Naive thymus-derived CD4-positive, alpha-beta T cell (primary cell): ENCODE measurements at regions not wholly inside any gene's neighbourhood (a gene's known extent, or its start where the extent isn't known, plus 50 kb on each side); places are given as distances from the start of the nearest gene placed in this dataset.

Source experiments
- ATAC-seq: fragments of 150-1000 bp; cut with Tn5 transposase; 2 replicates; pipeline ENCODE4 v1.10.0; 2021; ENCODE audit warnings: mild to moderate bottlenecking, moderate library complexity
- CTCF ChIA-PET: fragments of 350-600 bp; sonication (Branson Sonifier 250); formaldehyde crosslinking; loops from one replicate; lab custom pipeline; 2021; ENCODE audit warnings: antibody characterized with exemption; lab: Charles Lee
- POLR2A ChIA-PET: fragments of 350-600 bp; sonication (Branson Sonifier 250); formaldehyde crosslinking; loops from one replicate; lab custom pipeline; 2021; ENCODE audit warnings: antibody characterized with exemption, inconsistent platforms; lab: Charles Lee
- DNase-seq, 9 donors: peaks; one replicate each; pipeline versions ENCODE4 v3.0.0 to v3.0.0-alpha.2; 2020 to 2022; ENCODE audit warnings: mixed read lengths in 1 of 9
- H3K27ac ChIP-seq: one replicate; pipeline ENCODE4 v1.7.0; 2013; ENCODE audit warnings: mild to moderate bottlenecking, low read depth, low read length, moderate library complexity
- H3K27me3 ChIP-seq, 2 donors: one replicate each; pipeline ENCODE4 v1.7.0; 2013; ENCODE audit warnings: low read length in 2 of 2, mild to moderate bottlenecking in 2 of 2, moderate library complexity in 2 of 2; ENCODE audit not compliant: control insufficient read depth in 2 of 2, insufficient read depth in 2 of 2
- H3K36me3 ChIP-seq, 3 experiments: 1 replicate in 2 of 3; 2 replicates in 1 of 3; pipeline ENCODE4 v1.7.0; 2013; ENCODE audit warnings: low read length in 3 of 3, mild to moderate bottlenecking in 3 of 3, moderate library complexity in 1 of 3; ENCODE audit not compliant: insufficient read depth in 3 of 3, control insufficient read depth in 2 of 3
- H3K4me1 ChIP-seq, 2 donors: one replicate each; pipeline ENCODE4 v1.7.0; 2013; ENCODE audit warnings: low read length in 2 of 2, mild to moderate bottlenecking in 2 of 2, moderate library complexity in 1 of 2; ENCODE audit not compliant: control insufficient read depth in 2 of 2, insufficient read depth in 2 of 2
- H3K4me3 ChIP-seq: 2 replicates; pipeline ENCODE4 v1.7.0; 2013; ENCODE audit warnings: mild to moderate bottlenecking, low read length
- H3K9me3 ChIP-seq, 3 experiments: 1 replicate in 2 of 3; 2 replicates in 1 of 3; pipeline ENCODE4 v1.7.0; 2013; ENCODE audit warnings: low read length in 3 of 3; ENCODE audit not compliant: control insufficient read depth in 2 of 3
- H3K27ac Mint-ChIP-seq, 9 donors: one replicate each; pipeline ENCODE4 v1.8.0; 2020 to 2022; ENCODE audit warnings: mixed read lengths in 9 of 9, mild to moderate bottlenecking in 8 of 9, moderate library complexity in 5 of 9, inconsistent platforms in 2 of 9
- H3K27me3 Mint-ChIP-seq, 5 donors: one replicate each; pipeline ENCODE4 v1.8.0; 2021 to 2022; ENCODE audit warnings: mixed read lengths in 5 of 5, mild to moderate bottlenecking in 1 of 5
- H3K36me3 Mint-ChIP-seq, 5 donors: one replicate each; pipeline ENCODE4 v1.8.0; 2020 to 2022; ENCODE audit warnings: mixed read lengths in 5 of 5, mild to moderate bottlenecking in 3 of 5, inconsistent platforms in 1 of 5
- H3K4me1 Mint-ChIP-seq, 7 donors: one replicate each; pipeline ENCODE4 v1.8.0; 2020 to 2022; ENCODE audit warnings: mixed read lengths in 7 of 7, mild to moderate bottlenecking in 3 of 7, inconsistent platforms in 1 of 7
- H3K4me3 Mint-ChIP-seq, 10 donors: one replicate each; pipeline ENCODE4 v1.8.0; 2020 to 2022; ENCODE audit warnings: mild to moderate bottlenecking in 10 of 10, mixed read lengths in 10 of 10, moderate library complexity in 6 of 10, inconsistent platforms in 2 of 10
- H3K9me3 Mint-ChIP-seq, 11 donors: one replicate each; pipeline ENCODE4 v1.8.0; 2020 to 2022; ENCODE audit warnings: mixed read lengths in 11 of 11, mild to moderate bottlenecking in 4 of 11, inconsistent platforms in 1 of 11, moderate library complexity in 1 of 11
- intact Hi-C, 2 donors: fragments of 100-400 bp; cut with micrococcal nuclease; formaldehyde crosslinking; loops; one replicate each; pipeline ENCODE4 v1.15.1; 2023

GRCh38 chr4:177127658-177128057 lies 182.0 kb upstream of the NEIL3 start:
- Histone ChIP-seq H3K4me3 (no peak overlapping the region), H3K27me3 (no peaks in the 10 kb centered on the region), H3K9me3 (no peaks in the 10 kb centered on the region), H3K4me1 (no peaks in the 10 kb centered on the region), H3K27ac (no peak overlapping the region), H3K36me3 (no peaks in the 10 kb centered on the region)
- intact Hi-C loops: no loop called here
- Mint-ChIP-seq H3K36me3 (peaks cover 0 to 9% (median 0%) of the 10 kb centered on the region in 5 donors), H3K4me3 (no peak overlapping the region), H3K27me3 (peaks cover 0 to 4% (median 0%) of the 10 kb centered on the region in 5 donors), H3K9me3 (peaks cover 8 to 26% (median 16%) of the 10 kb centered on the region in 11 donors), H3K27ac (no peak overlapping the region), H3K4me1 (no peaks in the 10 kb centered on the region)
- ChIA-PET CTCF (no interaction called here), POLR2A (no interaction called here)
- ATAC-seq: no peak
- no peak for DNase-seq

GRCh38 chr4:177128306-177128705 lies 181.4 kb upstream of the NEIL3 start:
- ChIA-PET POLR2A (no interaction called here), CTCF (no interaction called here)
- intact Hi-C loops: no loop called here
- H3K27me3 ChIP-seq: no peaks in the 10 kb centered on the region
- no peaks in the 10 kb centered on the region for H3K9me3 ChIP-seq
- H3K9me3 Mint-ChIP-seq: peaks cover 8 to 26% (median 16%) of the 10 kb centered on the region in 11 donors
- ATAC-seq: no peak
- no peak overlapping the region for H3K27ac Mint-ChIP-seq
- peaks cover 0 to 4% (median 0%) of the 10 kb centered on the region in 5 donors for H3K27me3 Mint-ChIP-seq
- H3K4me1 ChIP-seq: no peaks in the 10 kb centered on the region
- no peak overlapping the region for H3K27ac ChIP-seq
- no peaks in the 10 kb centered on the region for H3K4me1 Mint-ChIP-seq
- no peak overlapping the region for H3K4me3 ChIP-seq
- H3K4me3 Mint-ChIP-seq: no peak overlapping the region
- no peaks in the 10 kb centered on the region for H3K36me3 ChIP-seq
- DNase-seq: no peak
- peaks cover 0 to 9% (median 0%) of the 10 kb centered on the region in 5 donors for H3K36me3 Mint-ChIP-seq

GRCh38 chr4:177131736-177132135 lies 177.9 kb upstream of the NEIL3 start:
- H3K27me3 ChIP-seq: no peaks in the 10 kb centered on the region
- H3K27ac ChIP-seq: no peak overlapping the region
- no peak overlapping the region for H3K4me3 ChIP-seq
- no peak overlapping the region for H3K27ac Mint-ChIP-seq
- peaks cover 0 to 4% (median 0%) of the 10 kb centered on the region in 5 donors for H3K27me3 Mint-ChIP-seq
- no peak for ATAC-seq
- intact Hi-C loops: no loop called here
- no peaks in the 10 kb centered on the region for H3K4me1 Mint-ChIP-seq
- ChIA-PET CTCF (no interaction called here), POLR2A (no interaction called here)
- H3K36me3 ChIP-seq: no peaks in the 10 kb centered on the region
- DNase-seq: no peak
- no peak overlapping the region for H3K4me3 Mint-ChIP-seq
- H3K4me1 ChIP-seq: no peaks in the 10 kb centered on the region
- H3K9me3 ChIP-seq: no peaks in the 10 kb centered on the region
- H3K9me3 Mint-ChIP-seq: peaks cover 8 to 26% (median 16%) of the 10 kb centered on the region in 11 donors
- H3K36me3 Mint-ChIP-seq: peaks cover 0 to 9% (median 0%) of the 10 kb centered on the region in 5 donors

GRCh38 chr4:177147668-177148067 lies 162.0 kb upstream of the NEIL3 start:
- peaks cover 0 to 6% (median 0%) of the 10 kb centered on the region in 11 donors for H3K9me3 Mint-ChIP-seq
- ATAC-seq (no peak), DNase-seq (no peak)
- no peaks in the 10 kb centered on the region for H3K9me3 ChIP-seq
- H3K4me3 Mint-ChIP-seq: no peak overlapping the region
- ChIA-PET POLR2A (no interaction called here), CTCF (no interaction called here)
- H3K27ac Mint-ChIP-seq: no peak overlapping the region
- no peak overlapping the region for H3K27ac ChIP-seq
- no peak overlapping the region for H3K4me3 ChIP-seq
- no peaks in the 10 kb centered on the region for H3K36me3 Mint-ChIP-seq
- no peaks in the 10 kb centered on the region for H3K4me1 Mint-ChIP-seq
- H3K27me3 Mint-ChIP-seq: peaks cover 0 to 3% (median 0%) of the 10 kb centered on the region in 5 donors
- H3K27me3 ChIP-seq: no peaks in the 10 kb centered on the region
- H3K36me3 ChIP-seq: no peaks in the 10 kb centered on the region
- intact Hi-C loops: no loop called here
- no peaks in the 10 kb centered on the region for H3K4me1 ChIP-seq

GRCh38 chr4:177155454-177155853 lies 154.2 kb upstream of the NEIL3 start:
- POLR2A ChIA-PET: no interaction called here

GRCh38 chr4:177159600-177159999 lies 150.1 kb upstream of the NEIL3 start:
- ATAC-seq: no peak
- Mint-ChIP-seq H3K27ac (no peak overlapping the region), H3K36me3 (no peaks in the 10 kb centered on the region), H3K4me1 (no peaks in the 10 kb centered on the region), H3K4me3 (no peak overlapping the region), H3K27me3 (peaks cover 0 to 5% (median 0%) of the 10 kb centered on the region in 5 donors), H3K9me3 (peaks cover 0 to 5% (median 0%) of the 10 kb centered on the region in 11 donors)
- H3K36me3 ChIP-seq: no peaks in the 10 kb centered on the region
- no peak overlapping the region for H3K27ac ChIP-seq
- intact Hi-C loops: no loop called here
- ChIA-PET CTCF (no interaction called here), POLR2A (no interaction called here)
- H3K9me3 ChIP-seq: no peaks in the 10 kb centered on the region
- H3K4me1 ChIP-seq: no peaks in the 10 kb centered on the region
- no peak overlapping the region for H3K4me3 ChIP-seq
- DNase-seq: no peak
- no peaks in the 10 kb centered on the region for H3K27me3 ChIP-seq

More at GRCh38 chr4:177155454-177155853, 154.2 kb upstream of the NEIL3 start:
- CTCF ChIA-PET: no interaction called here
- Histone ChIP-seq H3K27ac (no peak overlapping the region), H3K9me3 (no peaks in the 10 kb centered on the region), H3K36me3 (no peaks in the 10 kb centered on the region), H3K4me1 (no peaks in the 10 kb centered on the region), H3K27me3 (no peaks in the 10 kb centered on the region), H3K4me3 (no peak overlapping the region)
- no peak for ATAC-seq
- no peak for DNase-seq
- intact Hi-C loops: no loop called here
- Mint-ChIP-seq H3K27me3 (peaks cover 0 to 5% (median 0%) of the 10 kb centered on the region in 5 donors), H3K36me3 (no peaks in the 10 kb centered on the region), H3K4me3 (no peak overlapping the region), H3K9me3 (peaks cover 0 to 5% (median 0%) of the 10 kb centered on the region in 11 donors), H3K27ac (no peak overlapping the region), H3K4me1 (no peaks in the 10 kb centered on the region)

- Histone ChIP-seq H3K4me1 (no peaks in the 10 kb centered on the region), H3K9me3 (no peaks in the 10 kb centered on the region), H3K36me3 (no peaks in the 10 kb centered on the region), H3K27me3 (no peaks in the 10 kb centered on the region), H3K27ac (no peak overlapping the region), H3K4me3 (no peak overlapping the region)
- no peaks in the 10 kb centered on the region for H3K36me3 Mint-ChIP-seq
- no peaks in the 10 kb centered on the region for H3K4me1 Mint-ChIP-seq
- peaks cover 0 to 5% (median 0%) of the 10 kb centered on the region in 5 donors for H3K27me3 Mint-ChIP-seq
- POLR2A ChIA-PET: no interaction called here
- no peak for DNase-seq
- no peak overlapping the region for H3K4me3 Mint-ChIP-seq
- intact Hi-C loops: no loop called here
- peaks cover 0 to 3% (median 0%) of the 10 kb centered on the region in 11 donors for H3K9me3 Mint-ChIP-seq
- H3K27ac Mint-ChIP-seq: no peak overlapping the region
- CTCF ChIA-PET: no interaction called here
- ATAC-seq: no peak
Measured at GRCh38 chr4:177161781-177162180, 147.9 kb upstream of the NEIL3 start.
